PC-9 (cell line): ENCODE measurements at regions not wholly inside any gene's neighbourhood (a gene's known extent, or its start where the extent isn't known, plus 50 kb on each side); places are given as distances from the start of the nearest gene placed in this dataset.

ENCODE experiments used
- BruUV-seq: library from RNA; stranded (reverse); fragments of 400-500 nt; replicated peaks from 2 replicates; lab custom pipeline; 2021; lab: Mats Ljungman, UMichigan
- CTCF ChIA-PET: fragments of 300-600 bp; sonication (Branson Sonifier 250); formaldehyde crosslinking; loops from one replicate; lab custom pipeline; 2022; ENCODE audit warnings: antibody characterized with exemption; lab: Charles Lee
- POLR2A ChIA-PET: fragments of 300-600 bp; sonication (Branson Sonifier 250); formaldehyde crosslinking; loops from one replicate; lab custom pipeline; 2022; ENCODE audit warnings: antibody characterized with exemption; ENCODE audit not compliant: unreplicated experiment; lab: Charles Lee
- DNase-seq, 2 experiments: peaks; one replicate each; pipeline versions ENCODE4 v3.0.0 to v3.0.0-alpha.2; 2015 to 2022; ENCODE audit warnings: mixed read lengths in 1 of 2
- H2AFZ ChIP-seq: fragments of 200-600 bp; sonication (generic); 2 replicates; pipeline ENCODE4 v1.8.1; 2017; ENCODE audit warnings: antibody characterized with exemption
- H3F3A ChIP-seq: fragments of 200-600 bp; sonication (generic); 2 replicates; pipeline ENCODE4 v1.8.1; 2017; ENCODE audit warnings: antibody characterized with exemption, mild to moderate bottlenecking, low read depth; ENCODE audit not compliant: insufficient read depth
- H3K27ac ChIP-seq: fragments of 200-600 bp; sonication (generic); 2 replicates; pipeline ENCODE4 v1.6.1; 2016; ENCODE audit warnings: mixed run types
- H3K27me3 ChIP-seq: fragments of 200-600 bp; sonication (generic); 2 replicates; pipeline ENCODE4 v1.6.1; 2016; ENCODE audit warnings: low read depth, mixed run types; ENCODE audit not compliant: insufficient read depth
- H3K36me3 ChIP-seq: fragments of 200-600 bp; sonication (generic); 2 replicates; pipeline ENCODE4 v1.6.1; 2016; ENCODE audit warnings: low read depth, mixed run types
- H3K4me1 ChIP-seq: fragments of 200-600 bp; sonication (generic); replicated peaks from 2 replicates; pipeline ENCODE4 v1.6.1; 2016; ENCODE audit warnings: mixed run types; ENCODE audit not compliant: insufficient read depth
- H3K4me2 ChIP-seq: fragments of 200-600 bp; sonication (generic); 2 replicates; pipeline ENCODE4 v1.6.1; 2017; ENCODE audit warnings: mixed run types
- H3K4me3 ChIP-seq: fragments of 200-600 bp; sonication (generic); 2 replicates; pipeline ENCODE4 v1.6.1; 2016; ENCODE audit warnings: mixed run types
- H3K79me2 ChIP-seq: fragments of 200-600 bp; sonication (generic); 2 replicates; pipeline ENCODE4 v1.6.1; 2017; ENCODE audit warnings: low read depth, mixed run types
- H3K9me2 ChIP-seq: fragments of 200-600 bp; sonication (generic); 2 replicates; pipeline ENCODE4 v1.8.1; 2017; ENCODE audit warnings: mild to moderate bottlenecking; ENCODE audit not compliant: insufficient read depth
- H3K9me3 ChIP-seq: fragments of 200-600 bp; sonication (generic); 2 replicates; pipeline ENCODE4 v1.8.1; 2016; ENCODE audit warnings: low read depth; ENCODE audit not compliant: insufficient read depth
- H4K20me1 ChIP-seq: fragments of 200-600 bp; sonication (generic); 2 replicates; pipeline ENCODE4 v1.8.1; 2017; ENCODE audit not compliant: insufficient read depth
- EZH2 ChIP-seq: fragments of 200-600 bp; sonication (generic); IDR thresholded peaks from 2 replicates; pipeline ENCODE4 v1.8.0; 2017; ENCODE audit warnings: antibody characterized with exemption, low read depth
- intact Hi-C: fragments of 100-400 bp; cut with micrococcal nuclease; formaldehyde crosslinking; loops from one replicate; pipeline ENCODE4 v1.10.0; 2022; ENCODE audit not compliant: unreplicated experiment
- TF ChIP-seq, protein P1 (sequence below): fragments of 200-600 bp; sonication (generic); conservative IDR thresholded peaks from 2 replicates; pipeline ENCODE4 v1.6.1; 2017; ENCODE audit warnings: mixed run types, antibody characterized with exemption, mild to moderate bottlenecking, moderate library complexity

DNA sequence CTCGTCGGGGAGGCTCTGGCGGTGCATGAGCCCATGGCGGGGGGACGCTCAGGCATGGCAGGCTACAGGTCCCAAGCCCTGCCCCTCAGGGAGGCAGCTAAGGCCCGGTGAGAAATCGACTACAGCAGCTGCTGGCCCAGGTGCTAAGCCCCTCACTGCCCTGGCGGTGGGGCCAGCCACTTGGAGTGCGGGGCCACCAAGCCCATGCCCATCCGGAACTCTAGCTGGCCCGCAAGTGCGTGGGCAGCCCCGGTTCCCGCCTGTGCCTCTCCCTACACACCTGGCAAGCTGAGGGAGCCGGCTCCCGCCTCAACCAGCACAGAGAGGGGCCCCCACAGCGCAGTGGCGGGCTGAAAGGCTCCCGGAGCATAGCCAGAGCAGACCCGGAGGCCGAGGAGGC, 1896.9 kb upstream of the CDH6 start:
- Histone ChIP-seq H3K27me3 (no peaks in the 10 kb centered on the region), H3K4me2 (no peak overlapping the region), H4K20me1 (no peaks in the 10 kb centered on the region), H2AFZ (no peak overlapping the region), H3K9me2 (no peaks in the 10 kb centered on the region), H3K79me2 (no peaks in the 10 kb centered on the region), H3K4me1 (no peaks in the 10 kb centered on the region), H3K36me3 (no peaks in the 10 kb centered on the region), H3K9me3 (0 out of 2 replicates have a peak, but pooled peaks cover 6% of the 10 kb centered on the region), H3K27ac (no peak overlapping the region), H3F3A (no peaks in the 10 kb centered on the region), H3K4me3 (no peak overlapping the region)
- TF ChIP-seq, protein P1, sequence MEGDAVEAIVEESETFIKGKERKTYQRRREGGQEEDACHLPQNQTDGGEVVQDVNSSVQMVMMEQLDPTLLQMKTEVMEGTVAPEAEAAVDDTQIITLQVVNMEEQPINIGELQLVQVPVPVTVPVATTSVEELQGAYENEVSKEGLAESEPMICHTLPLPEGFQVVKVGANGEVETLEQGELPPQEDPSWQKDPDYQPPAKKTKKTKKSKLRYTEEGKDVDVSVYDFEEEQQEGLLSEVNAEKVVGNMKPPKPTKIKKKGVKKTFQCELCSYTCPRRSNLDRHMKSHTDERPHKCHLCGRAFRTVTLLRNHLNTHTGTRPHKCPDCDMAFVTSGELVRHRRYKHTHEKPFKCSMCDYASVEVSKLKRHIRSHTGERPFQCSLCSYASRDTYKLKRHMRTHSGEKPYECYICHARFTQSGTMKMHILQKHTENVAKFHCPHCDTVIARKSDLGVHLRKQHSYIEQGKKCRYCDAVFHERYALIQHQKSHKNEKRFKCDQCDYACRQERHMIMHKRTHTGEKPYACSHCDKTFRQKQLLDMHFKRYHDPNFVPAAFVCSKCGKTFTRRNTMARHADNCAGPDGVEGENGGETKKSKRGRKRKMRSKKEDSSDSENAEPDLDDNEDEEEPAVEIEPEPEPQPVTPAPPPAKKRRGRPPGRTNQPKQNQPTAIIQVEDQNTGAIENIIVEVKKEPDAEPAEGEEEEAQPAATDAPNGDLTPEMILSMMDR, result no peak
- TF ChIP-seq EZH2, result no peak
- no peak for DNase-seq
- BruUV-seq, result no TSS peak
- CTCF ChIA-PET, result interaction anchor here (0.6 kb wide), 1 partner anchor 326 kb away, joined by 3 read pairs; no protein-coding TSS in a partner anchor
- intact Hi-C loops, result no loop called here
- POLR2A ChIA-PET, result interaction anchor here (0.5 kb wide), 1 partner anchor 484 kb away, joined by 8 read pairs; no protein-coding TSS in a partner anchor

DNA sequence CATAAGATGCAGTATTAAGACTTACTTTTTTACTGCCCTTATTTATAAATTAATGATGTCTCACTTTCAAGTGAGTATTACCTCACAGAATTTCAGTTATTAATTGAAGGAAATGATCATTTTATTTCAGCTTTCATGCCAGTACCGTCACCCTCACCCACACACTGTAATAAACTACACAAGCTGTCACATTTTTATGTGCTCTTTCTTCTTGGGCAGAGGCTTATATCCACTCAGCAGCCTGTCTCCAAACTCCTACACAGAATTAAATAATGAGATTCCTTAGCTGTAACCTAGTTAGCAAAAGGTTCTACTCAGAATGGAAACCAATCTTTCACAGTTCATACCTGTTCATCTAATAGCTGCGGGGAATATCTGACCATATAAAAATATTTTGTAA, 1915.8 kb upstream of the CDH6 start:
- Histone ChIP-seq H3K4me3 (no peak overlapping the region), H3K9me2 (no peaks in the 10 kb centered on the region), H2AFZ (peak overlapping the region; percentile 10; the same call in 1 of the 2 replicates), H3K9me3 (no peaks in the 10 kb centered on the region; the same call in 1 of the 2 replicates), H3K4me2 (no peak overlapping the region), H3K79me2 (no peaks in the 10 kb centered on the region), H3K36me3 (no peaks in the 10 kb centered on the region), H4K20me1 (no peaks in the 10 kb centered on the region), H3K27ac (no peak overlapping the region), H3K4me1 (no peaks in the 10 kb centered on the region), H3K27me3 (no peaks in the 10 kb centered on the region), H3F3A (no peaks in the 10 kb centered on the region)
- no TSS peak for BruUV-seq
- TF ChIP-seq, protein P1, result no peak
- TF ChIP-seq EZH2, result no peak
- no peak for DNase-seq
- intact Hi-C loops, result no loop called here
- ChIA-PET POLR2A (interaction anchor here (1.1 kb wide), 1 partner anchor 15 kb away, joined by 3 read pairs; no protein-coding TSS in a partner anchor), CTCF (no interaction called here)

DNA sequence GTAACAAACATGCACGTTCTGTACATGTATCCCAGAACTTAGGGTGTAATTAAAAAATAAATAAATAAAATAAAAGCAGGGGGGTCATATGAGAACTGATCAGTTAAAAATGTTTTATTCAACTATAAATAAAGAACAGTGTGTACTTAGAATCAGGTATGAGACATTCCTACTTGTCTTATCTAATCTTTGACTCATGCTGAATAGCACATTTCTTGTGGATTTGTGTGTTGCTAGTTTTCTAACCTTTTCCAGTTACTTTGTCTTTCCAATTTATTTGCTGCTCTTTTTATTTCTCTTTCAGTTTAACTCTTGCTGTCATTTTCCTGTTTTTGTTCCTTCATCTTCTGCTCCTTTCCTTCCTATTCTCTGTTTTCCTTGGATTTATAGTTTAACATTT, 1917.1 kb upstream of the CDH6 start:
- Histone ChIP-seq H3K4me2 (no peak overlapping the region), H3F3A (no peaks in the 10 kb centered on the region), H2AFZ (no peak overlapping the region; the same call in 1 of the 2 replicates), H3K79me2 (no peaks in the 10 kb centered on the region), H3K36me3 (no peaks in the 10 kb centered on the region), H3K9me2 (no peaks in the 10 kb centered on the region), H3K27ac (no peak overlapping the region), H3K4me3 (no peak overlapping the region), H3K4me1 (no peaks in the 10 kb centered on the region), H4K20me1 (no peaks in the 10 kb centered on the region), H3K9me3 (no peaks in the 10 kb centered on the region; the same call in 1 of the 2 replicates), H3K27me3 (no peaks in the 10 kb centered on the region)
- DNase-seq, result no peak
- POLR2A ChIA-PET, result no interaction called here
- BruUV-seq, result no TSS peak
- intact Hi-C loops, result no loop called here
- CTCF ChIA-PET, result no interaction called here
- TF ChIP-seq EZH2, result no peak
- TF ChIP-seq, protein P1, result no peak
